ENCODE measurements at regions not wholly inside any gene's neighbourhood (a gene's known extent, or its start where the extent isn't known, plus 50 kb on each side); places are given as distances from the start of the nearest gene placed in this dataset.

DNA sequence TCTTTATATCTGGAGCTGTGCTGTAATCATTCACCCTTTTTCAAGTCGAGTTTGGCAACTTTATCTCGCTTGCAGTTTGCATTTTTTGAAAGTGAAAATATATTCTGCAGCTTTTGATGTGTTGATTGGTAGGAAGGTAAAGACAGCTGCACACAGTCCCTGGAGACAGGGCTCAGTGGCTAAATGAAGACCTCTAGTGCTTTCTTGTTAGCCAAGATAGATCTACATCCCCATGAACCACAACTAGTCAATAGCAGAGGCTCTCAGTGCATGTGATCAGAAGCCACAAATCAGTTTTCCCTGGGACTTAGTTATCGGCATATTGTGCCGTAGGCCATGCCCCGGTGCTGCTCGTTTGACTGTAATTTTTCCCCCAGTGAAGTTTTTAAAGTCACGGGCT lies 587.7 kb upstream of the PITX2 start:
- Mint-ChIP-seq H3K9me3 (ENCODE audit: low read depth) (peaks cover 2% of the 10 kb centered on the region), H3K4me3 (no peak overlapping the region), H3K4me1 (no peaks in the 10 kb centered on the region), H3K36me3 (ENCODE audit: low read depth) (no peaks in the 10 kb centered on the region), H3K27ac (no peak overlapping the region), H3K27me3 (no peaks in the 10 kb centered on the region)
- CTCF ChIA-PET: no interaction called here
- intact Hi-C loops (cut with DNase I, micrococcal nuclease): no loop called here
- ATAC-seq (no peak), DNase-seq (no peak)
- POLR2A ChIA-PET: no interaction called here

DNA sequence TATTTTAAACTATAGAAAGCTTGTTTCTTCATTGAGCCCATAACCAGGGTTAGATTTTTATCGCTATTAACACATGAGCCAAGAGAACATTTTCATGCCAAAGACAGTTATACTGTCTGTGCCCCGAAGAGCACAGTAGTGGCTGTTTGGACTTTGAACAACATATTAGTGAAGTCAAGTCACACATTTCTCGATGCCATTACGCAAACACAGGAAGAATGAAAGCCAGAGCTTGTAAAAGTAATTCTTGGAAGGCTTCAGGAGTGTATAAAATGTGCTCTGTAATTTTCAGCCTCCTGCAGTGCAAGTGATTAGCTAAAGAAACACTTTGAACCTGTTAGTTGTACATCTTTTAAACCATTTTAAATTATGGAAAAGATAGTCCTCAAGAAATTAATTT lies 590.7 kb upstream of the PITX2 start:
- Mint-ChIP-seq H3K4me3 (no peak overlapping the region), H3K9me3 (ENCODE audit: low read depth) (peaks cover 2% of the 10 kb centered on the region), H3K4me1 (no peaks in the 10 kb centered on the region), H3K27me3 (no peaks in the 10 kb centered on the region), H3K36me3 (ENCODE audit: low read depth) (no peaks in the 10 kb centered on the region), H3K27ac (no peak overlapping the region)
- intact Hi-C loops (cut with DNase I, micrococcal nuclease): no loop called here
- DNase-seq (no peak), ATAC-seq (no peak)
- ChIA-PET POLR2A (no interaction called here), CTCF (no interaction called here)

DNA sequence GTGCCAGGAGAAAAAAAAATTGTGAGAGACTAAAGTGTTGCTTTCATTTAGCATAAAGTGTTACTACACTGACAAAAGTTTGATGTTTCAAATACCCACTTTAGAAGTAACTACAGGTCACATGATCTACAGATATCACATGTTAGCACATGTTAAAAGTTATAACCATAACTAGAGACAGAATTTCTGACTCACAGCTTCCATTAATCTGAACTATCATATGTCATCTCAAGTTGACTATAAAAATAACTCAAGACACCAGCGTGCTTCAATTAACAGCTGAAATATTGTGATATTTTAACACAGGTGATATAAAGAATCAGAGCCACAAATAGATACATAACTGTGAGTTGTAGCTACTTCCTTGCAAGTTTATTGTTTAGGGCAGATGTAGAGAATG lies 591.5 kb upstream of the PITX2 start:
- ChIA-PET CTCF (no interaction called here), POLR2A (no interaction called here)
- intact Hi-C loops (cut with DNase I, micrococcal nuclease): no loop called here
- Mint-ChIP-seq H3K9me3 (ENCODE audit: low read depth) (peaks cover 2% of the 10 kb centered on the region), H3K4me1 (no peaks in the 10 kb centered on the region), H3K4me3 (no peak overlapping the region), H3K27me3 (peaks cover 2% of the 10 kb centered on the region), H3K36me3 (ENCODE audit: low read depth) (no peaks in the 10 kb centered on the region), H3K27ac (no peak overlapping the region)
- ATAC-seq (no peak), DNase-seq (no peak)

DNA sequence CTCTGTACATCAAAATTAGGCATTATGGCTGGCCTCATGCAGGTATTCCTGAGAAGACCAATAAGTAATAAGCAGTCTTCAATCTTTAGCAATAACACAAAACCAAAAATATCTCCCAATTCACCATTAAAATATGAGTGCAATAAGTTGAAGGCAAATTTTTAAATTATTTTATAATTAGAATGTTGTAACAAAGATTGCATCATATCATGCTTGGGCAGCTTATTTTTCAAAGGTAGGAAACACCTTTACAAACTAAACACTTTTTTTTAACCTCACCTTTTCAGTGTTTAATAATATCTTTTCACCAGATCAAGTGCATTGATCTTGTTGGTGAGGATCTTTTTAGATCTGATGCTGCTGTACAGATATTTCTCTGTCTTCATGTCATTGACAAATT lies 592.9 kb upstream of the PITX2 start:
- no peak for DNase-seq
- Mint-ChIP-seq H3K36me3 (ENCODE audit: low read depth) (no peaks in the 10 kb centered on the region), H3K9me3 (ENCODE audit: low read depth) (peaks cover 3% of the 10 kb centered on the region), H3K4me1 (no peaks in the 10 kb centered on the region), H3K27me3 (peaks cover 2% of the 10 kb centered on the region), H3K4me3 (no peak overlapping the region), H3K27ac (no peak overlapping the region)
- ChIA-PET CTCF (no interaction called here), POLR2A (no interaction called here)
- intact Hi-C loops (cut with DNase I, micrococcal nuclease): no loop called here
- no peak for ATAC-seq

DNA sequence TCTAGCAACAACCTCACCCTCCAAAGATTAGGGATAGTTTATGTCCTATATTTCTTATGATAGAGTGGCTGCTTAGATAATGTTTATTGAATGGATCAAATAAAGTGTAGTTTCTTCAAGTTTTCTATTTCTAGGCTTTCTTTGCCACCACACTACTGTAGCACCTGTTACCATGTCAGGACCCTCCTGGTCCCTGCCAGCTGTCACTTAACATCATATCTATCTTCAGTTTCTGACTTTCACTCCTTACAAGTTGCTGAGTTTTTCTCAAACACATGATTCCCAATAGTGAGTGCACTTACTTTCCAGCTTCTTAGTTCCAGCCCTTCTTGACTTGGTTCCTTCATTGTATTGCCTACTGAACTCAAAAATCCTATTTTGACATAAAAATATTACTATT lies 593.9 kb upstream of the PITX2 start:
- no peak overlapping the region for H3K4me3 Mint-ChIP-seq
- intact Hi-C loops (cut with DNase I, micrococcal nuclease): no loop called here
- H3K27ac Mint-ChIP-seq: no peak overlapping the region
- H3K36me3 Mint-ChIP-seq (ENCODE audit: low read depth): no peaks in the 10 kb centered on the region
- ChIA-PET CTCF (no interaction called here), POLR2A (no interaction called here)
- H3K4me1 Mint-ChIP-seq: no peaks in the 10 kb centered on the region
- ATAC-seq (no peak), DNase-seq (no peak)
- H3K9me3 Mint-ChIP-seq (ENCODE audit: low read depth): peaks cover 2% of the 10 kb centered on the region
- peaks cover 2% of the 10 kb centered on the region for H3K27me3 Mint-ChIP-seq

DNA sequence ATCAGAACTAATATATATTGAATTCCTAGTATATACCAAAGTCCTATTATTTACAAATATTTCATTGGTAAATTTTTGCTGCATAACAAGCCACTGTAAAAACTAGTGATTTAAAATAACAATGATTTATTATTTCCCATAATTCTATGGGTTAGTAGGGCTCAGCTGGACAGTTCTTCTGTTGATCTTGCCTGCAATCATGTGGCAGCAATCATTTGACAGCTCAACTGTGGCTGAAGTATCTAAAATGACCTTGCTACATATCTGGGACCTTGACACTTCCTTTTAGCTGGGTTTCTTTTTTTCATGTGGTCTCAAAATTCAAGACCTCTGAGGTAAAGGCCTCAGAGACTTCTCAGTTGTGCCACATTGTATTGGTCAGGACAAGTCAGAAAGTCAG lies 598.5 kb upstream of the PITX2 start:
- Mint-ChIP-seq H3K9me3 (ENCODE audit: low read depth) (peaks cover 2% of the 10 kb centered on the region), H3K4me1 (no peaks in the 10 kb centered on the region), H3K27me3 (peaks cover 2% of the 10 kb centered on the region), H3K4me3 (no peak overlapping the region), H3K27ac (no peak overlapping the region), H3K36me3 (ENCODE audit: low read depth) (no peaks in the 10 kb centered on the region)
- DNase-seq (no peak), ATAC-seq (no peak)
- ChIA-PET POLR2A (no interaction called here), CTCF (no interaction called here)
- intact Hi-C loops (cut with DNase I, micrococcal nuclease): no loop called here

DNA sequence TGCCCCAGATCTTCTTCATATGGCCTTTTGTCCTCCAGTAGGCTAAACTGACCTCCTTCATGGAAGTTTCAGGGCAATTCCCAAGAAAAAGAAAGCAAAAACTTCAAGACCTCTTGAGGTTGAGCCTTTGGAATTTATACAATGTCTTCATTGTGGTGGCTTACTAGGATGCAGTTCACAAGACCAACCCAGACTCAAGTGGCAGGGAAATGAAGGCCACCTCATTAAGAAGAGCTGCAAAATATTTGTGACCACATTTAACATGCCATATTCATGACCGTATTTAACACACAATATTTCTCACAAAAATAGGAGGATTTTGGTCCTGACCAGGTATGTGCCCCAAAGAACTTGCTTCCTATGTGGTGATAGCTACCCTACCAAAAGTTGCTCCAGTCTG lies 605.5 kb upstream of the PITX2 start:
- no peak overlapping the region for H3K4me3 Mint-ChIP-seq
- CTCF ChIA-PET: no interaction called here
- POLR2A ChIA-PET: no interaction called here

DNA sequence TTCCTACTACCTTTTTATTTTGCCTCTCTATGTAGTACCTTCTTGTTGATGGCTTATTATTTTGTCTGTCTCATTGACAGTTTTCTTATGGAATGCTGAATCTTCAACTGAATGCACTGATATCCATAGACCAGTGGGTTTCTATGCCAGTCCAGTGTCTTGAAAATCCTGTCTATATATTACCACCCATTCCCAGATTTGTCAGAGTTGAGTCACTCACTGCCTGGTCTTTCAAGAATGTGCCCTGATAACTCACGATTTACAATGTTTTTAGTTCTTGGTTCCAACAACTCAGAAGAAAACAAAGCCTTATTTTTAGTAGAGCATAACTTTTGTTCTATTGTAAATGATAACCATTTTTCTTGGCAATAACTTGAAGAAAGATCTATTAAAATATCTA lies 606.0 kb upstream of the PITX2 start:
- Mint-ChIP-seq H3K4me1 (no peaks in the 10 kb centered on the region), H3K9me3 (ENCODE audit: low read depth) (peaks cover 2% of the 10 kb centered on the region), H3K27me3 (no peaks in the 10 kb centered on the region), H3K36me3 (ENCODE audit: low read depth) (no peaks in the 10 kb centered on the region), H3K4me3 (no peak overlapping the region), H3K27ac (no peak overlapping the region)
- CTCF ChIA-PET: no interaction called here
- POLR2A ChIA-PET: no interaction called here
- DNase-seq (no peak), ATAC-seq (no peak)
- intact Hi-C loops (cut with DNase I, micrococcal nuclease): no loop called here

More for the DNA sequence above, 605.5 kb upstream of the PITX2 start:
- no peaks in the 10 kb centered on the region for H3K4me1 Mint-ChIP-seq
- ATAC-seq (no peak), DNase-seq (no peak)
- peaks cover 2% of the 10 kb centered on the region for H3K9me3 Mint-ChIP-seq (ENCODE audit: low read depth)
- intact Hi-C loops (cut with DNase I, micrococcal nuclease): no loop called here
- H3K27me3 Mint-ChIP-seq: no peaks in the 10 kb centered on the region
- no peak overlapping the region for H3K27ac Mint-ChIP-seq
- H3K36me3 Mint-ChIP-seq (ENCODE audit: low read depth): no peaks in the 10 kb centered on the region

DNA sequence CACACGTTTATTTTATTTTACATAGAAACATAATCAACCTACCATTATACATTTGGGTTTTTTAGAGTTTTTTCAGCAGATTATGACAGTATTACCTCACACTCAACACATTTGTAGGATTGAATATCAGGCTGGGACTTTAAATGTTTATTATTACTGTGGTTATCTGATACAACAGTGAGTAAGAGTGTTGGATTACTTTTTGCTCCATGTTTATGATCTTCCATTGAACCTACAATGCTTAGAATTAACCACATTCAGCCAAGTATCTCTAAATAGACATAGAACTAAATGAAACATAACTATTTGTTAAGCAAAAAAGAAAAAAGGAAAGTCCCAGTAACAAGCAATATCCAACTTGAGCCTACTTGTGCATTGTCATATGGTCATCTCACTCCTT lies 607.4 kb upstream of the PITX2 start:
- intact Hi-C loops (cut with DNase I, micrococcal nuclease): no loop called here
- DNase-seq: no peak
- no peaks in the 10 kb centered on the region for H3K36me3 Mint-ChIP-seq (ENCODE audit: low read depth)
- no peaks in the 10 kb centered on the region for H3K27me3 Mint-ChIP-seq
- H3K27ac Mint-ChIP-seq: no peak overlapping the region
- no peak for ATAC-seq
- CTCF ChIA-PET: no interaction called here
- H3K4me1 Mint-ChIP-seq: no peaks in the 10 kb centered on the region
- POLR2A ChIA-PET: no interaction called here
- H3K9me3 Mint-ChIP-seq (ENCODE audit: low read depth): peaks cover 2% of the 10 kb centered on the region
- H3K4me3 Mint-ChIP-seq: no peak overlapping the region

DNA sequence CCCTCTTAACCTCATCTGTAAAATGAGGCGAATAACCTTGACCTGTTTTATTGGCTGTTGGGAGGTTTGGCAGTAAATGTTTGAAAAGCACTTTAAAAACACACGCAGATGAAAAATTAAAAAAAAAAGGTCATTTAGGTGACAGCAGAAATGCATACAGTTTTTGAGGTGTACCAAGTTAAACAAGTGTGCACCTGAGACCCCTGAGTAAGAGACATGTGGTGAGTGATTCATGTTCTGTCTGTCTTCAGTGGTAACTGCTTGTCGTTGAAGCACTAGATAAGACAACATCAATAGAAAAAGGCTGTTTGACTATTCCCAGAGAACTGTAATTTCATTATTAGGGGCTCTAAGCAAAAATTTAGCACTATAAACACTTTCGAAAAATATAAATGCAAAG lies 608.4 kb upstream of the PITX2 start:
- POLR2A ChIA-PET: no interaction called here
- CTCF ChIA-PET: no interaction called here
- no peak overlapping the region for H3K4me3 Mint-ChIP-seq
- intact Hi-C loops (cut with DNase I, micrococcal nuclease): no loop called here
- H3K36me3 Mint-ChIP-seq (ENCODE audit: low read depth): no peaks in the 10 kb centered on the region
- H3K27ac Mint-ChIP-seq: no peak overlapping the region
- H3K4me1 Mint-ChIP-seq: no peaks in the 10 kb centered on the region
- H3K9me3 Mint-ChIP-seq (ENCODE audit: low read depth): peaks cover 2% of the 10 kb centered on the region
- H3K27me3 Mint-ChIP-seq: no peaks in the 10 kb centered on the region
- DNase-seq (no peak), ATAC-seq (no peak)

DNA sequence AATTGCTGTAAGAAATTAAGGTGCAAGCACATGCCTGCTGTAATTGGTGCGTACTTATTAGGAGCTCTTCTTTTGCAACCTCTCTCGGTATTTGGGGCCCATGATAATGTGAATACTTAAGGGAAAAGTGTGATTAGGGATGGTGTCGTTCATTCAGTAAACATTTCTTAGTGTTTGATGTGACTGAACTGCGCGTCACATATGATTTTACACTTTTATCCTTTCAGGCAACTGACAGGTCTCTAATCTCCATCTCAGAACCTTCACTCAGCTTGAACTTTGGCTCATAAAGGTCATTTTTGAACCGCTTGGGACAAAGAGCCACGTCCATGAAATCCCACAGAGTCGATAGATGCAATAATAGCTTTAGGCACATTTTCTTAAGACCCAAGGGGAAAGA lies 612.1 kb upstream of the PITX2 start:
- ATAC-seq: no peak
- intact Hi-C loops (cut with DNase I, micrococcal nuclease): no loop called here

DNA sequence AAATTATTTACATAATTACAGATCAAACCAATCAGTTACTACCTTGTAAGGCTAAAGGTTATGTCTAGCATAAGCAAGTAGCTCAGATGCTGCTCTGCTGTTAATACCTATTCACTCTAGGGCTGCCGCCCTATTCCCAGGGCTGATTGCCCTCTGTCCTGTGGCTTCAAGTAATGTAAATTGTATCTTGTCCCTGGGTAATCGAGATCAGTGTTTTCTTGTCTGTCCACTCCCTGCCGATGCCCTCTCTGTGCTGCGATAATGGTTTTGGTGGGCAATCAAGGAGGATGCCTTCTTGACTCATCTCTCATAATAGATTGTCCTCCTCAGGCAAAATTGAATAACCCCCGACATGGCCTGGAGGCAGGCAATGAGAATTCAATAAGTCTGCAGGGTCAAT lies 641.0 kb upstream of the PITX2 start:
- intact Hi-C loops (cut with DNase I, micrococcal nuclease): no loop called here
- ChIA-PET POLR2A (no interaction called here), CTCF (interaction anchor here (0.6 kb wide), 1 partner anchor 19 kb away, joined by 5 read pairs; no protein-coding TSS in a partner anchor)
- H3K4me3 Mint-ChIP-seq: no peak overlapping the region
- no peaks in the 10 kb centered on the region for H3K27me3 Mint-ChIP-seq
- no peaks in the 10 kb centered on the region for H3K36me3 Mint-ChIP-seq (ENCODE audit: low read depth)
- H3K4me1 Mint-ChIP-seq: no peaks in the 10 kb centered on the region
- H3K9me3 Mint-ChIP-seq (ENCODE audit: low read depth): peaks cover 2% of the 10 kb centered on the region
- DNase-seq (no peak), ATAC-seq (no peak)
- H3K27ac Mint-ChIP-seq: no peak overlapping the region

More for the DNA sequence above, 612.1 kb upstream of the PITX2 start:
- ChIA-PET CTCF (interaction anchor here (0.9 kb wide), 1 partner anchor 17 kb away, joined by 3 read pairs; no protein-coding TSS in a partner anchor), POLR2A (no interaction called here)
- Mint-ChIP-seq H3K27ac (no peak overlapping the region), H3K9me3 (ENCODE audit: low read depth) (peaks cover 2% of the 10 kb centered on the region), H3K36me3 (ENCODE audit: low read depth) (no peaks in the 10 kb centered on the region), H3K27me3 (no peaks in the 10 kb centered on the region), H3K4me3 (no peak overlapping the region), H3K4me1 (no peaks in the 10 kb centered on the region)
- DNase-seq: no peak

DNA sequence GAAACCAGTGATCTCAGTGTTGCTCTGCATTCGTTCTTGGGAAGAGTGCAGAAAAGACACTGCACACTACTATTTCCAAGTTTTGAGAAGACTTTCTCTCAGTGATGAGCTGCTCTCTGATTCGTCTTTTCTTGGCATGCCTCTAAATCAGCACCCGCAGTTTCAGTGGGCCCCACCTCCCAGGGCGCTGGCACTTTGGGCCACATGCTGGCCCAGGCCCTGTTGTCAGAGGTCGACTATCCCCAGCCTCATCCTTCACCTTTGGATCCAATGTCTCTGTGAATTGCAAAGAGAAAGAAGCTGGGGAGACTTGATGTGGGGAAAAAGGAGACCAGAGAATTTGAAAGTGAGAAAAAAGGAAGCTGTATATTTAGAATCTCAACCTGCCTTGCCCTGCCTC lies 644.1 kb upstream of the PITX2 start:
- ChIA-PET POLR2A (no interaction called here), CTCF (no interaction called here)
- intact Hi-C loops (cut with DNase I, micrococcal nuclease): no loop called here

More for the DNA sequence above, 644.1 kb upstream of the PITX2 start:
- Mint-ChIP-seq H3K4me3 (no peak overlapping the region), H3K9me3 (ENCODE audit: low read depth) (no peaks in the 10 kb centered on the region), H3K36me3 (ENCODE audit: low read depth) (no peaks in the 10 kb centered on the region), H3K27ac (no peak overlapping the region), H3K27me3 (no peaks in the 10 kb centered on the region), H3K4me1 (no peaks in the 10 kb centered on the region)
- ATAC-seq: no peak
- DNase-seq: no peak
